HUES64 (cell line): ENCODE measurements at regions not wholly inside any gene's neighbourhood (a gene's known extent, or its start where the extent isn't known, plus 50 kb on each side); places are given as distances from the start of the nearest gene placed in this dataset.
"Not testable (repeated sequence)": the region's sequence is repeated elsewhere in the genome, so short reads cannot be mapped to it uniquely, and the experiment has no call there.

Experiments
- H3K27ac ChIP-seq: 2 replicates; pipeline ENCODE4 v1.7.0; 2013; ENCODE audit warnings: low read depth, low read length, inconsistent platforms
- H3K27me3 ChIP-seq: 2 replicates; pipeline ENCODE4 v1.6.1; 2013; ENCODE audit warnings: mild to moderate bottlenecking, low read length; ENCODE audit not compliant: insufficient read depth
- H3K36me3 ChIP-seq: 2 replicates; pipeline ENCODE4 v1.6.1; 2013; ENCODE audit warnings: mild to moderate bottlenecking, low read length; ENCODE audit not compliant: insufficient read depth
- H3K4me1 ChIP-seq: 2 replicates; pipeline ENCODE4 v1.6.1; 2013; ENCODE audit warnings: mild to moderate bottlenecking, low read length, moderate library complexity; ENCODE audit not compliant: insufficient read depth
- H3K4me3 ChIP-seq: 2 replicates; pipeline ENCODE4 v1.5.1; 2013; ENCODE audit warnings: mild to moderate bottlenecking, low read length, moderate library complexity
- H3K9ac ChIP-seq: 2 replicates; pipeline ENCODE4 v1.6.1; 2013; ENCODE audit warnings: mild to moderate bottlenecking, low read depth, low read length
- H3K9me3 ChIP-seq: 2 replicates; pipeline ENCODE4 v1.6.1; 2013; ENCODE audit warnings: low read depth, low read length; ENCODE audit not compliant: insufficient read depth
- WGBS: fragments of 150-250, 120-280 bp; methylation state at CpG from one replicate; pipeline ENCODE4 v1.1.7; 2013; ENCODE audit warnings: missing lambda C conversion rate; 5-methylcytosine and 5-hydroxymethylcytosine counted together

DNA sequence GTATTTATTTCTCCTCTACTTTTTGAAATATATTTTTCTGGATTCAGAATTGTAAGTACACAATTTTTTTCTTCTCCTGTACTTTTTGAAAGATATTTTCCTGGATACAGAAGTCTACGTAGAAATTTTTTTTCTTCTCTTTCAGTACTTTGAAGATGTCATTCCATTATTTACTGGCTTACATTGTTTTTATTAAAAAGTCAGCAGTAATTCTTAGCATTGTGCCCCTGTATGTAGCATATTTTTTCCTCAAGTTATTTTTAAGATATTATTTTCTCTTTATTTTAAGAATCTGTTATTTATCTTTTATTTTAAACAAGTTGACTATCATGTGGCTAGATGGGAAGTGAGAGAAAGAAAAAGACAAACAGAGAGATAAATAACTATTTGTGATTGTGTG lies 119.0 kb upstream of the NPSR1 start:
- Histone ChIP-seq H3K9me3 (peaks cover 15% of the 10 kb centered on the region; the same call in 1 of the 2 replicates), H3K27me3 (no peaks in the 10 kb centered on the region), H3K4me3 (no peak overlapping the region), H3K36me3 (no peaks in the 10 kb centered on the region), H3K4me1 (no peaks in the 10 kb centered on the region), H3K27ac (no peak overlapping the region), H3K9ac (no peak overlapping the region)
- no CpG with 5 or more reads among the region's 1 CpG for whole genome bisulfite sequencing

DNA sequence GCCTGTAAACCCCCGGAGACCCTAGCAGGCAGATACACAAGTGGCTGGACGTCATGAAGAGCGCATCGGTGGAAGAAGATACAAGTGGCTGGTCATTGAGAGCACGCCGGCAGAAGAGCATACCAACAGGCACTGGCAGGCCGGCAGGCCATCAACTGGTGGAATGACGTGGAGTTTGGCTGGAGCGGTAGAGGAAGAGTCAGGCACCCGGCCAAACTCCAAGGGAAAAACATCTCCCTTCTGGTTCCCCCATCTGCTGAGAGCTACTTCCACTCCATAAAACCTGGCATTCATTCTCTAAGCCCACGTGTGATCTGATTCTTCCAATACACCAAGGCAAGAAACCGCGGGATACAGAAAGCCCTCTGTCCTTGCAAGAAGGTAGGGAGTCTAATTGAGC lies 113.4 kb upstream of the NPSR1 start:
- Histone ChIP-seq H3K9ac (no peak overlapping the region), H3K27me3 (no peaks in the 10 kb centered on the region), H3K9me3 (peaks cover 6% of the 10 kb centered on the region; the same call in 1 of the 2 replicates), H3K27ac (no peak overlapping the region), H3K4me1 (no peaks in the 10 kb centered on the region), H3K4me3 (no peak overlapping the region), H3K36me3 (no peaks in the 10 kb centered on the region)
- 95% methylated on average over 13 of the region's 13 CpGs for WGBS

DNA sequence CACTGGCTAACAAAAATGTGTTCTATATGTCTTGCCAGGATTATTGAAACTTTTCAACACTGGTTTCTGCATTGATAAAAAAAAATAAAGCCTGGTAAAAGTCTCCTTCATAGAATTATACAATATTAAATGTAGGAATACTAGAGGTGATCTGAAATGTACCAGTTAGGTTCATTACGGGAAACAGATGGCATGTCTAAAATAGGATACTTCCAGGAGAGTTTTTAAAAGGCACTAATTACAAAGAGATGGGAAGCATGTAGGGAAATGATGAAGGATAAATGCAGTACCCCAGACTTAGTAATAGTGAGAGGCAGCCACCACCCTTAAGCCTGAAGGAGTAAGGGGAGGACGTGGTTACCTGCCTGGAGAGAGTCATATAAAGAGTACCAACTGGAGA lies 107.0 kb upstream of the NPSR1 start:
- Histone ChIP-seq H3K4me3 (no peak overlapping the region), H3K9ac (no peak overlapping the region), H3K9me3 (no peaks in the 10 kb centered on the region), H3K27ac (no peak overlapping the region), H3K27me3 (no peaks in the 10 kb centered on the region), H3K4me1 (no peaks in the 10 kb centered on the region), H3K36me3 (no peaks in the 10 kb centered on the region)
- 93% methylated on average over 2 of the region's 2 CpGs for WGBS

DNA sequence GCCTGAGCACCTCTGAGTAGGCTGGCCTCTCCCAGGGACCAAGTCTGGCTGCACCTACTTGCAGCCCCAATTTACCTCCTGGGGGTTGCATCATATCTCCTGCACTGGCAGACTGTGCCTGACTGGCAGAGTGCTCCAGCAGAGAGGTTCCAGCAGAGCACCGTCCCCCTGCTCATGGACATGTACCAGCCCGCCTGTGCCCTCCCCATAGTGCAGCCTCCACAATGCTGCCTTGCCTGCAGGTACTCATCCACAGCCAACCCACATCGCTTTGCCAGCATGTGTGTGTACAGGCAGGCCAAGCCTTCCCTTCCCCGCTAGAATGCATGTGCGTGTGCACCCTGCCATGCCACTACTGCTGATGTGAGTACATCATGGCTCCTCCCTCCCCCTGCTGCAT lies 105.5 kb upstream of the NPSR1 start:
- H3K4me3 ChIP-seq = no peak overlapping the region

DNA sequence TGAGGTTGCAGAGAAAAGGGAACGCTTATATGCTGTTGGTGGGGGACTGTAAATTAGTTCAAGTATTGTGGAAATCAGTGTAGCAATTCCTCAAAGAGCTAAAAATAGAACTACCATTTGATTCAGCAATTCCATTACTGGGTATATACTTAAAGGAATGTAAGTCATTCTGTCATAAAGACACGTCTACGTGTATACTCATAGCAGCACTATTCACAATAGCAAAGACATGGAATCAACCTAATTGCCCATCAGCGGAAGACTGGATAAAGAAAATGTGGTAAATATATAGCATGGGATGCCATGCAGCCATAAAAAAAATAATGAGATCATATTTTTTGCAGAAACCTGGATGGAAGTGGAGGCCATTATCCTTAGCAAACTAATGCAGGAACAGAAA lies 100.0 kb upstream of the NPSR1 start:
- Histone ChIP-seq H3K36me3 (no peaks in the 10 kb centered on the region), H3K4me3 (no peak overlapping the region), H3K9me3 (no peaks in the 10 kb centered on the region), H3K27ac (no peak overlapping the region), H3K27me3 (no peaks in the 10 kb centered on the region), H3K4me1 (no peaks in the 10 kb centered on the region), H3K9ac (no peak overlapping the region)
- WGBS = 86% methylated on average over 2 of the region's 4 CpGs

More for the DNA sequence above, 105.5 kb upstream of the NPSR1 start:
- Histone ChIP-seq H3K9ac (no peak overlapping the region), H3K9me3 (no peaks in the 10 kb centered on the region), H3K27me3 (no peaks in the 10 kb centered on the region), H3K27ac (no peak overlapping the region), H3K4me1 (no peaks in the 10 kb centered on the region), H3K36me3 (no peaks in the 10 kb centered on the region)
- 96% methylated on average over 5 of the region's 5 CpGs for WGBS

DNA sequence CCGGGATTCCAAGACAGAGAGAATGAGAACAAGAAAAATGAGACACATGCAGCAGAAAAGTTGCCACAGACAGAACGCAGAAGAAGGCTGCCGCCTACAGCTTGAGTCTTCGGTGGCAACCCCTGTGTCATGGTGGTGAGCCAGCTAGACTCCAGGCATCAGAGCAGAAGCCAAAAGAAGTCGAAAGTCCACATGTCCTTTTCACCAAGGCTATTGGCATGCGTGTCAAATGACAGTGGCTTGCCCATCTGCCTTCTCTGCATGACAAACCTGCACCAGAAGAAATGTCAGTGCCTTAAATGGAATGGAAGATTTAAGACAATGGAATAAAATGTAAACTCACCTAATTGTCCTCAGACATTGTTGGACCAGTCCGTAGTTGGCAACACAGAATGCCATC lies 93.9 kb upstream of the NPSR1 start:
- no peaks in the 10 kb centered on the region for H3K27me3 ChIP-seq
- H3K4me3 ChIP-seq = no peak overlapping the region
- no peaks in the 10 kb centered on the region for H3K9me3 ChIP-seq
- WGBS = 95% methylated on average over 7 of the region's 7 CpGs
- no peaks in the 10 kb centered on the region for H3K36me3 ChIP-seq
- H3K27ac ChIP-seq = no peak overlapping the region
- peaks cover 6% of the 10 kb centered on the region; the same call in 1 of the 2 replicates for H3K4me1 ChIP-seq
- no peak overlapping the region for H3K9ac ChIP-seq

DNA sequence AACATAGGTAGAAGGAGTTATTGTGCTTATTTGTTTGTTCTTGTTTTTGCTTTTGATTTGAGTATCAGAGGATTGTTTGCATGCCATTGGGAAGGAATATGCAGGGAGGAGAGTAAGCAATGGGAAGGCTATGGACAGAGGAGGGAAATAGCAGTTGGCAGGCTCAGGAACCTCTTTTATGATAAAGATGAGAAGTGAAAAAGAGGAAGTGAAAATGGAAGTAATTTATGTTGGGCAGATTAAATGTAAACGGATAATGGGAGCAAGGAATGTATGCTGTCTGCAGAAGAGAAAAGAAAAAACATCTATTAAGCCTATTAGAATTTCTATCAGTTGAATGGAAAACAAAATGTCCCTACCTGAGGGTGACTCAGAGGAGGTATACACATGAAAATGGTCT lies 90.1 kb upstream of the NPSR1 start:
- Histone ChIP-seq H3K9me3 (no peaks in the 10 kb centered on the region), H3K4me1 (peaks cover 6% of the 10 kb centered on the region; the same call in 1 of the 2 replicates), H3K4me3 (no peak overlapping the region), H3K9ac (no peak overlapping the region), H3K36me3 (no peaks in the 10 kb centered on the region), H3K27ac (no peak overlapping the region), H3K27me3 (no peaks in the 10 kb centered on the region)
- 92% methylated on average over 1 of the region's 1 CpG for WGBS

DNA sequence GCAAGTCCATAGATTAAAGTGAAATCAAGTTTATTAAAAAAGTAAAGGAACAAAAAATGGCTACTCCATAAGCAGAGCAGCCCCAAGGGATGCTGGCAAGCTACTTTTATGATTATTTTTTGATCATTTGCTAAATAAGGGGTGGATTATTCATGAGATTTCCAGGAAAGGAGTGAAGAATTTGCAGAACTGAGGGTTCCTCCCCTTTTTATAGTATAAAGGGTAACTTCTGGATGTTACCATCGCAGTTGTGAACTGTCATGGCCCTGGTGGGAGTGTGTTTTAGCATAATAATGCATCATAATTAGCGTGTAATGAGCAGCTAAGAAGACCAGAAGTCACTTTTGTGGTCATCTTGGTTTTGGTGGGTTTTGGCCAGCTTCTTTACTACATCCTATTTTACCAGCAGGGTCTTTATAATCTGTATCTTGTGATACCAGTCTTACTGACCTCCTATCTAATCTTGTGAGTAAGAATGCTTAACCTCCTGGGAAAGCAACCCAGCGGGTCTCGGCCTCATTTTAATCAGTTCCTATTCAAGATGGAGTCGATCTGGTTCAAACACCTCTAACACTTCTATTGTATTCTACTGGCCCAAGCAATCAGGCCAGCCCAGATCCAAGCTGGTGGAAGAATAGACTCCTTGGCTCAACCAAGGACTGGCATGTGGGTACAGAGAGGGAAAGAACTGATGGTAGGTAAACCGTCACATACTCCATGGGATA lies 87.9 kb upstream of the NPSR1 start:
- Histone ChIP-seq H3K27me3 (no peaks in the 10 kb centered on the region), H3K9ac (no peak overlapping the region), H3K4me3 (no peak overlapping the region), H3K9me3 (peaks cover 7% of the 10 kb centered on the region; the same call in 1 of the 2 replicates), H3K36me3 (no peaks in the 10 kb centered on the region), H3K4me1 (peaks cover 6% of the 10 kb centered on the region; the same call in 1 of the 2 replicates), H3K27ac (no peak overlapping the region)
- WGBS = 91% methylated on average over 6 of the region's 6 CpGs

DNA sequence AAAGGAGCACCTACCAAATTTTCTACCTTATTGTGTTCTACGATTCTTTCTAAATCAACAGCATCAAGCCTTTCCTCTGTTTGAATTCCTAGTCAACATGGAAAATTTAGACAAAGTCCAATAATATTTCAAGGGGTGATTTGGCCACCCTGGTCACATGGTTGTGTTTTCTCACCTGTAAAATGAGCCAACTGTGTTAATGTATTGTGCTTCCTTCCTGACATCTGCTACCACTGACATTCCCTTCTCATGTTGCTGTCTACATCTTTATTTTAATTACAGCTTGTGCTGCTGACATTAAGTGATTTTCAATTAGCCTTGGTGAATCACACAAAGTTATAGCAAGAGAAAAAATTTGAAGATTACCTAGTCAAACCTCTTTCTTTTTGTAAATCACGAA lies 83.0 kb upstream of the NPSR1 start:
- H3K4me3 ChIP-seq = no peak overlapping the region
- H3K27me3 ChIP-seq = no peaks in the 10 kb centered on the region
- peaks cover 17% of the 10 kb centered on the region; the same call in 1 of the 2 replicates for H3K9me3 ChIP-seq
- H3K27ac ChIP-seq = no peak overlapping the region
- H3K9ac ChIP-seq = no peak overlapping the region
- no peaks in the 10 kb centered on the region for H3K4me1 ChIP-seq
- WGBS = 92% methylated on average over 2 of the region's 2 CpGs
- no peaks in the 10 kb centered on the region for H3K36me3 ChIP-seq

DNA sequence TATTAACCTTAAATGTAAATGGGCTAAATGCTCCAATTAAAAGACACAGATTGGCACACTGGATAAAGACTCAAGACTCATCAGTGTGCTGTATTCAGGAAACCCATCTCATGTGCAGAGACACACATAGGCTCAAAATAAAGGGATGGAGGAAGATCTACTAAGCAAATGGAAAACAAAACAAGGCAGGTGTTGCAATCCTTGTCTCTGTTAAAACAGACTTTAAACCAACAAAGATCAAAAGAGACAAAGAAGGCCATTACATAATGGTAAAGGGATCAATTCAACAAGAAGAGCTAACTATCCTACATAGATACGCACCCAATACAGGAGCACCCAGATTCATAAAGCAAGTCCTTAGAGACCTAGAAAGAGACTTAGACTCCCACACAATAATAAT lies 80.1 kb upstream of the NPSR1 start:
- H3K4me1 ChIP-seq = not testable (repeated sequence)

DNA sequence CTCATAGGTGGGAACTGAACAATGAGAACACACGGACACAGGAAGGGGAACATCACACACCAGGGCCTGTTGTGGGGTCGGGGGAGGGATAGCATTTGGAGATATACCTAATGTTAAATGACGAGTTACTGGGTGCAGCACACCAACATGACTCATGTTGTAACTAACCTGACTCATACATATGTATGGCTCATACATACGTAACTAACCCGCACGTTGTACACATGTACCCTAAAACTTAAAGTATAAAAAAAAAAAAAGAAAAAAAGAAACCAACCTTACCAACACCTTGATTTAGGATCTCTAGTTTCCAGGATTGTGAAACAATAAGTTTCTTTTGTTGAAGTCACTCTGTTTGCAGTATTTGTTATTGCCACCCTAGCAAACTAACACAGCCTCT lies 76.3 kb upstream of the NPSR1 start:
- not testable (repeated sequence) for H3K4me3 ChIP-seq, H3K36me3 ChIP-seq, H3K9ac ChIP-seq, H3K27ac ChIP-seq, H3K27me3 ChIP-seq, H3K9me3 ChIP-seq, H3K4me1 ChIP-seq
- 98% methylated on average over 3 of the region's 6 CpGs for WGBS

More for the DNA sequence above, 80.1 kb upstream of the NPSR1 start:
- H3K9me3 ChIP-seq = peaks cover 17% of the 10 kb centered on the region; the same call in 1 of the 2 replicates
- not testable (repeated sequence) for H3K27ac ChIP-seq, H3K27me3 ChIP-seq, H3K36me3 ChIP-seq, H3K9ac ChIP-seq, H3K4me3 ChIP-seq
- 100% methylated on average over 1 of the region's 1 CpG for WGBS

DNA sequence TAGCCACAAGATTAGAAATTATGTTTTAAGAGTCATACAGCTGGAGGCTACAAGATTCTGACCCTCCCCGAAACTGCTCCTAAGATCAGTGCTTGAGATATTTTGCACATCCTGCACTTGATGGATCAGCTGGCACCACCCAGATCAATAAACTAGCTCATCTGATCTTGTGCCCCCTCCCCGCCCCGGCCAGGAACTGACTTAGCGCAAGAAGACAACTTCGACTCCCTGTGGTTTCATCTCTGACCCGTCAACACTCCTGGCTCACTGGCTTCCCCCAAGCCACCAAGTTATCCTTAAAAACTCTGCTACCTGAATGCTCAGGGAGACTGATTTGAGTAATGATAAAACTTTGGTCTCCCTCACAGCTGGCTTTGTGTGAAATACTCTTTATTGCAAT lies 73.5 kb upstream of the NPSR1 start:
- Histone ChIP-seq H3K9ac (no peak overlapping the region), H3K4me3 (no peak overlapping the region), H3K4me1 (no peaks in the 10 kb centered on the region), H3K36me3 (no peaks in the 10 kb centered on the region), H3K9me3 (no peaks in the 10 kb centered on the region), H3K27ac (no peak overlapping the region), H3K27me3 (no peaks in the 10 kb centered on the region)
- WGBS = 95% methylated on average over 6 of the region's 6 CpGs
